Activated naive CD8-positive, alpha-beta T cell treated with anti-CD3 and anti-CD28 coated beads, Interleukin-2, amount 10 ng/mL, durations not matched to agents 7 days and 5 days (primary cell): ENCODE measurements at regions not wholly inside any gene's neighbourhood (a gene's known extent, or its start where the extent isn't known, plus 50 kb on each side); places are given as distances from the start of the nearest gene placed in this dataset.

Experiments used
- ATAC-seq: fragments of 150-1000 bp; cut with Tn5 transposase; one replicate; pipeline ENCODE4 v1.10.0; 2021; ENCODE audit warnings: low read depth, moderate library complexity
- POLR2A ChIA-PET: fragments of 350-600 bp; sonication (Branson Sonifier 250); formaldehyde crosslinking; loops from one replicate; lab custom pipeline; 2021; ENCODE audit warnings: antibody characterized with exemption; lab: Charles Lee
- DNase-seq: peaks from one replicate; pipeline ENCODE4 v3.0.0; 2021
- H3K27ac Mint-ChIP-seq: one replicate; pipeline ENCODE4 v1.8.0; 2022; ENCODE audit warnings: mild to moderate bottlenecking, mixed read lengths
- H3K27me3 Mint-ChIP-seq: one replicate; pipeline ENCODE4 v1.8.0; 2022; ENCODE audit warnings: mild to moderate bottlenecking, moderate library complexity, mixed read lengths
- H3K36me3 Mint-ChIP-seq: one replicate; pipeline ENCODE4 v1.8.0; 2021; ENCODE audit warnings: mild to moderate bottlenecking, mixed read lengths
- H3K4me1 Mint-ChIP-seq: one replicate; pipeline ENCODE4 v1.8.0; 2021; ENCODE audit warnings: mixed read lengths
- H3K4me3 Mint-ChIP-seq: one replicate; pipeline ENCODE4 v1.8.0; 2022; ENCODE audit warnings: mild to moderate bottlenecking, moderate library complexity, mixed read lengths
- H3K9me3 Mint-ChIP-seq: one replicate; pipeline ENCODE4 v1.8.0; 2021; ENCODE audit warnings: mixed read lengths

DNA sequence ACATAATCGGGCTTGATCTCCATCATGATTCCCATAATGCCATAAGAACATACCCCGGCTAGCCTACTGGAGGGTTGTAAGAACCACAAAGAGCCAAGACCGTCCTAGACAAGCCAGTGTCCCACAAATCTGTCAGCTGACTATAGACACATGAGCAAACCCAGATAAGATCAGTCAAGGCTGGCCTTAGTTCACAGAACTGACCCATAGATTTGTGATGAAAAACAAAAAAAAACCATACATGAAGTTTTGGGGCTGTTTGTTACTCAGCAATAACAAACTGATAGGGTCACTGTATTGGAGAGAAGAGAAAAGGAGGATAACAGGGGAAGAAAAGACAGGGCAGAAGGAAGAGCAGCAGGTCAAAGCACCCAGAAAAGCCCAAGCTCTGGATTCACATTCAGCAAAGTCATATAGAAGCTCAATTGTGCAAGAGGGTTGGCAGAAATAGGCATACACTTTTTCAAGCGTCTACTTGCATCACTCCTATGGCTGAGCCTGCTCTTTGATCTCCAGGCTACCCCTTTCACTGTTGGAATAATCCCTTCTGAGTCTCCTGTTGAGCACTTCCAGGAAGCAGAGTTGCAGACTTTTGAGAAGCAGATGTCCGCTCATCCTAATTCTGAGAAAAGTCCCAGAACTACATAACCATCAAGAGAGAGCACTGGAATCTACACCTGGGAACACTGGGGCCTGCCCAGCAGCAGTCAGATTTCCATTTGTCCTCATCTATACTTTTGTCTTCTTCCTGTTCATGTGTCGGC lies 122.0 kb upstream of the HABP2 start:
- H3K4me1 Mint-ChIP-seq: no peaks in the 10 kb centered on the region
- POLR2A ChIA-PET: no interaction called here

GRCh38 chr10:113431398-113432160 lies 121.3 kb upstream of the HABP2 start:
- ATAC-seq (no peak), DNase-seq (no peak)
- Mint-ChIP-seq H3K4me3 (no peak overlapping the region), H3K36me3 (no peaks in the 10 kb centered on the region), H3K4me1 (no peaks in the 10 kb centered on the region), H3K9me3 (peaks cover 2% of the 10 kb centered on the region), H3K27me3 (peaks cover 14% of the 10 kb centered on the region), H3K27ac (no peak overlapping the region)
- POLR2A ChIA-PET: no interaction called here

More for the DNA sequence above, 122.0 kb upstream of the HABP2 start:
- Mint-ChIP-seq H3K9me3 (peaks cover 2% of the 10 kb centered on the region), H3K27ac (no peak overlapping the region), H3K36me3 (no peaks in the 10 kb centered on the region), H3K4me3 (no peak overlapping the region), H3K27me3 (peaks cover 14% of the 10 kb centered on the region)
- no peak for ATAC-seq
- no peak for DNase-seq

- POLR2A ChIA-PET: no interaction called here
- Mint-ChIP-seq H3K27me3 (peaks cover 9% of the 10 kb centered on the region), H3K36me3 (no peaks in the 10 kb centered on the region), H3K4me3 (no peak overlapping the region), H3K4me1 (no peaks in the 10 kb centered on the region), H3K27ac (no peak overlapping the region), H3K9me3 (peaks cover 2% of the 10 kb centered on the region)
- DNase-seq (no peak), ATAC-seq (no peak)
Observed at GRCh38 chr10:113433711-113434110, 119.1 kb upstream of the HABP2 start.

- no peaks in the 10 kb centered on the region for H3K36me3 Mint-ChIP-seq
- H3K27me3 Mint-ChIP-seq: peaks cover 9% of the 10 kb centered on the region
- DNase-seq: no peak
- H3K4me3 Mint-ChIP-seq: no peak overlapping the region
- no peak for ATAC-seq
- H3K4me1 Mint-ChIP-seq: no peaks in the 10 kb centered on the region
- POLR2A ChIA-PET: no interaction called here
- H3K27ac Mint-ChIP-seq: no peak overlapping the region
- peaks cover 2% of the 10 kb centered on the region for H3K9me3 Mint-ChIP-seq
Observed at GRCh38 chr10:113434315-113434714, 118.5 kb upstream of the HABP2 start.

- DNase-seq (no peak), ATAC-seq (no peak)
- Mint-ChIP-seq H3K9me3 (peaks cover 2% of the 10 kb centered on the region), H3K4me1 (no peaks in the 10 kb centered on the region), H3K4me3 (no peak overlapping the region), H3K27ac (no peak overlapping the region), H3K27me3 (peaks cover 9% of the 10 kb centered on the region), H3K36me3 (no peaks in the 10 kb centered on the region)
- POLR2A ChIA-PET: no interaction called here
Observed at GRCh38 chr10:113434950-113435349, 117.9 kb upstream of the HABP2 start.

DNA sequence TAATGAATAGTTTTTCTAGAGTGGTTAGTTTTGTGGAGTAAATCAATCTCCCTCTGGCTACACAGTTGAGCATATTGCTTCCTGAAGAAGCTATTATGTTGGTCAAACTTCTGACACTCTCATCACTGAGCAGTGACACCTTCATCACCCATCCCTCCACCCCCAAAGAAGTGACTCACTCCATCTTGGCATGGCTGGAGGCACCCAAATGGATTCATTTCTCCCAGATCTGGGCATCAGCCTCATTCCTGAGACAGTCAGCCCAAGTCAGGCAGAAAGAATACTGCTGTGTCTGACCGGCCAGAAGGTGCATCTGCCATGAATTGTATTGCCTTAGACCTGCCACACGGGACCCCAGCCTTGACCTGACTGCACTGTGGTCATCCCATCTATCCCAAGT lies 117.0 kb upstream of the HABP2 start:
- no peak overlapping the region for H3K4me3 Mint-ChIP-seq
- H3K4me1 Mint-ChIP-seq: no peaks in the 10 kb centered on the region
- peaks cover 9% of the 10 kb centered on the region for H3K27me3 Mint-ChIP-seq
- H3K36me3 Mint-ChIP-seq: no peaks in the 10 kb centered on the region
- H3K27ac Mint-ChIP-seq: no peak overlapping the region
- H3K9me3 Mint-ChIP-seq: peaks cover 2% of the 10 kb centered on the region
- POLR2A ChIA-PET: no interaction called here
- no peak for DNase-seq
- no peak for ATAC-seq

DNA sequence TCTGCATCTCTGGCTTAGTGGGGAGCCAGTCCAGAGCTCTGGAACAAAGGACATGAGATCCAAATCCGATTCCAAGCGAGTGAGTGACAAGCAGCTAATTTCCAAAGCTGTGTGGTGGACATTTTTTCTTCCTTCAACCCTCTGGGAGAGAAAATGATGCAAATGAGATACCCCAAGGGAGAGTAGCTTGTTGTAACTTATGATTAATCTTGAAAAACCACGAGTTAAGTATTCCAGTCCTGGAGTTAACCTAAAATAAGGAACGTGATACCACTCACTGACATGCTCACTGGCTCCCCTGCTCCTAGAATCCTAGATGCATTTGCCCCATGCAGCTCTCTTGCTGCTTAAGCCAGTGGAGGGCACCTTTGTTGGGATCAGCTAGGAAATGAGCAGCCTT lies 116.0 kb upstream of the HABP2 start:
- H3K36me3 Mint-ChIP-seq: no peaks in the 10 kb centered on the region
- peaks cover 9% of the 10 kb centered on the region for H3K27me3 Mint-ChIP-seq
- ATAC-seq (no peak), DNase-seq (no peak)
- no peak overlapping the region for H3K27ac Mint-ChIP-seq
- peaks cover 2% of the 10 kb centered on the region for H3K9me3 Mint-ChIP-seq
- POLR2A ChIA-PET: no interaction called here
- H3K4me3 Mint-ChIP-seq: no peak overlapping the region
- no peaks in the 10 kb centered on the region for H3K4me1 Mint-ChIP-seq

DNA sequence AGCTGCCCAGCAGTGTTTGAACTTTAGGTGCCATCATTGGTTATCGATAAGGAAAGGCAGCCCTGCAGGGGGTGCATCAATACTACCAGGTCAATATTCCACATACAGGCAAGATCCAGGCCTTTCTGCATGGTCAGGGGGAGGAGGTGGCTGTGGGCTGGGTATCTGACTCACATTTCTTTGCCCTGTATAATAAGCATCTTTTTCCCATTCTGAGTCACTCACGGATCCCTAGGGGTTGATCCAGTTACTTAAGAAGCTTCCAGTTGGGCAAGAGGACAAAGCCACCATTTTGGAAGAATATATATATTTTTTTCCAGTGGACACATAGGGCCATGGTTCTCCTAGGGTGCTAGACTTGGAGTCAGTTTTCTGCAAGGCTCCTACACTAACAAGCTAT lies 114.2 kb upstream of the HABP2 start:
- no peak for ATAC-seq
- Mint-ChIP-seq H3K9me3 (peaks cover 2% of the 10 kb centered on the region), H3K27ac (no peak overlapping the region), H3K4me1 (no peaks in the 10 kb centered on the region), H3K27me3 (peaks cover 9% of the 10 kb centered on the region), H3K36me3 (no peaks in the 10 kb centered on the region), H3K4me3 (no peak overlapping the region)
- DNase-seq: no peak
- POLR2A ChIA-PET: no interaction called here

DNA sequence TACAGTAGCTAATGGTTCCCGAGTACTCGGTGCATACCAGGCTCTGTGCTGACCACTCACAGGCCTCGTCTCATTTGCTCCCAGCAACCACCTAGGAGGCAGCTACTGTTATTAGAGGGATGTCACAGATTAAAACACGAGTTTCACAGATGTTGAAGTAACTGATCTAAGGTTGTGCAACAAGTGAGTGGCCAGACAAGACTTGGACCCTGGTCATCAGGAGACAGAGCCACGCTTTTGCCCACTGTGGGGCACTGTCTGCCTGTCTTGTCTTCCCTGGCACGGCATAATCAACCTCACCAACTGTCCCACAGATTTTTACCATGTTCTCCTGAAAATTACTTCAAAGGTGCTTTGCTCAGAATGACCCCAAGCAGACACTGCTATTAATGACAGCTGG lies 111.6 kb upstream of the HABP2 start:
- H3K9me3 Mint-ChIP-seq: no peaks in the 10 kb centered on the region
- POLR2A ChIA-PET: no interaction called here
- H3K27ac Mint-ChIP-seq: no peak overlapping the region
- no peak overlapping the region for H3K4me3 Mint-ChIP-seq
- no peak for ATAC-seq
- H3K27me3 Mint-ChIP-seq: peaks cover 8% of the 10 kb centered on the region
- no peaks in the 10 kb centered on the region for H3K4me1 Mint-ChIP-seq
- no peaks in the 10 kb centered on the region for H3K36me3 Mint-ChIP-seq
- DNase-seq: no peak

DNA sequence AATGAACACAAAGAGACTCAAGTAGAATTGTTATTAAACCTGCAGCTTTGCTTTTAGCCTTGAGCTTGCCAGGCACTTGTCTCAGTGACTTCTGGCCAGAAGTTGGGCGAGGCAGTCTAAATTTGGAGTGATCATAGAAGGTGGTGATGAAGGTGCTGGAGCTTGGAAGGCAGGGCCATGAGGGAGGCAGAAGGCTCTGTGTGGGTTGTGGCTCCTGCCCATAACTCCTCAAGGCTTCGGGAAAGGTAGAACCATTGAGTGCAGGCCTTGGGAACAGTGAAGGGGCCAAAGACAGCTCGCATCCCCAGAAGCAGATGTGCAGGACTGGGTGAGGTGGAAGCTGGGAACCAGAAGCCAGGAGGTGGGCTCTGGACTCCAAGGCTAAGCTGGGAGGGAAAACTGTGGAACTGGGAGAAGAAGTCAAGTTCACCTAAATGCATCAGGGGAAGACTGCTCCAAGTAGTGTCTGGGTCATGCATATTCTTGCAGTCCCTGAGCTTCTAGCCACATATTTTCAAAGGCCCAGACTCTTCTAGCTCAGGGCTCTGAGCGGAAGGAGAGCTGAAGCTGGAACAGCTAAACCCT lies 111.1 kb upstream of the HABP2 start:
- H3K4me1 Mint-ChIP-seq: no peaks in the 10 kb centered on the region
- no peak for ATAC-seq
- no peaks in the 10 kb centered on the region for H3K36me3 Mint-ChIP-seq
- H3K9me3 Mint-ChIP-seq: no peaks in the 10 kb centered on the region
- H3K27ac Mint-ChIP-seq: no peak overlapping the region
- H3K27me3 Mint-ChIP-seq: peaks cover 14% of the 10 kb centered on the region
- no peak overlapping the region for H3K4me3 Mint-ChIP-seq
- no peak for DNase-seq
- POLR2A ChIA-PET: no interaction called here

- DNase-seq: no peak
- H3K9me3 Mint-ChIP-seq: no peaks in the 10 kb centered on the region
- no peak overlapping the region for H3K27ac Mint-ChIP-seq
- H3K4me1 Mint-ChIP-seq: no peaks in the 10 kb centered on the region
- no peaks in the 10 kb centered on the region for H3K36me3 Mint-ChIP-seq
- H3K27me3 Mint-ChIP-seq: peaks cover 15% of the 10 kb centered on the region
- POLR2A ChIA-PET: no interaction called here
- no peak for ATAC-seq
- H3K4me3 Mint-ChIP-seq: no peak overlapping the region
Observed at GRCh38 chr10:113442336-113442735, 110.5 kb upstream of the HABP2 start.

DNA sequence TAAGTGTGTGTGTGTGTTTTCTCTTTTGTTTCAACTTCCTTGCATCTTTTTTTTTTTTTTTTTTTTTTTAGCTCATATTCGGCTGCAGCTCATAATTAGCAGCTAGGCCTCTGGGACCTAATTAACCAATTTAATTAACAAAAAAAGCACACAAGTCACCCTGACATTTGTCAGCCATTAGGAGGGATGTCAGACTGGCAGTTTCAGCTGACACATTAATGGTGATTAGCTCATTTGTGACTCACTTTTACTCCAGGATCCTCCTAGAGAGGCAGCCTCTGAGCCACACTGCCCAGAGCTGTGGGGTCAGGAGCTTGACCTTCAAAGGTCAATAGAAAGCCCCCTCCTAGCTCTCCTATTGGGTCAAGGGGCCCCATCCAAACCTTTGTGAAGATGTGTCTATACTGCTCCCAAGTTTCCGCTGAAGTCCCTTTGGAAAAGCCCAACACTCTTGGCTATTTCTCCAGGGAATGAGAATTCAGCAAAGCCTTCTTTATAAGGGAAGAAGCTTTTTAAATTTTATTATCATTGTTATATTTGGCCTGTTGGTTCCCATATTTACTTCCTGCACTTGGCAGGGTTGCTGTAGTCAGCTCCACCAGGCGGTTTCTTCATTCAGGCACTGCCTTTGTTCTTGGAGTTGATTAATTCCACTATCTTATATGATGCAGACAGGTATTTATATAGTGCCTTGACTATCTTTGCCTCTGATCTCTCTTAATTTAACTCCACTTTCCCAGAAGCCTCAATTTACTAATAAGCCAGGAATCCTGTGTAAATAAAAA lies 109.5 kb upstream of the HABP2 start:
- Mint-ChIP-seq H3K27ac (no peak overlapping the region), H3K27me3 (peaks cover 15% of the 10 kb centered on the region), H3K36me3 (no peaks in the 10 kb centered on the region), H3K4me1 (no peaks in the 10 kb centered on the region), H3K9me3 (no peaks in the 10 kb centered on the region), H3K4me3 (no peak overlapping the region)
- ATAC-seq: no peak
- no peak for DNase-seq
- POLR2A ChIA-PET: interaction anchor here (0.6 kb wide), 2 partner anchors 41 to 667 kb away, joined by 4 read pairs; no protein-coding TSS in a partner anchor

DNA sequence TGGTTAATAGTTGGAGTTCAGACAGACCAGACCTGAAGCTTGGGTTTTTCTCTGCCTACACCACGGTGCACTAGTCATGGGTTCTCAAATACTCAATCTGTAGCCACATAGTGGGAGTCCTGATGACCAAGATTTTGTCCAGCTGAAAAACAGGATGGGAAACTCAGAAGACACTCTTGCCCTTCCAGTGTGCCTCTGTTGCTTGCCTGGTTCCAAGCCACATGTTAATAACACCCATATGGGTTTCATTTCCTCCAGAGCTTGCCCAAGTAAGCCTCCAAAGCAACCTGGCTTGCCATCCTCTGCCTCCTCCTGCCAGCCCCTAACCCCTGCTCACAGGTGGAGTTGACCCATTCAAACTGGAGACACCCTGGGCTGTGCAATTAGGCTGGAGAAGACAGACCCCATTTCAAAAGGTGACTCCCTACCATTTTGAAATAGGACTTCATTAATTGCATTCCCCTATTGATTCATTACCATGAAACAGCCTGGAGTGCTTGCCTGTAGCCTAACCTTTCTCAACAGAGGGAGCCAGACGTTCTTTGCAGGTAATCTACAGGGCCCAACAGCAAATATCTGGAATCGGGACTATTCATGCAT lies 108.0 kb upstream of the HABP2 start:
- Mint-ChIP-seq H3K4me1 (no peaks in the 10 kb centered on the region), H3K27ac (no peak overlapping the region), H3K4me3 (no peak overlapping the region), H3K9me3 (no peaks in the 10 kb centered on the region), H3K27me3 (peaks cover 20% of the 10 kb centered on the region), H3K36me3 (no peaks in the 10 kb centered on the region)
- ATAC-seq: no peak
- DNase-seq: no peak
- POLR2A ChIA-PET: no interaction called here
